A204.1 (cell line): ENCODE measurements at regions not wholly inside any gene's neighbourhood (a gene's known extent, or its start where the extent isn't known, plus 50 kb on each side); places are given as distances from the start of the nearest gene placed in this dataset.

Experiments used
- FAIRE-seq: peaks from 2 replicates; lab custom pipeline; 2012; peaks lifted over from hg19 to GRCh38; lab: Jason Lieb, UNC

GRCh38 chr2:6785493-6785892 is 80.2 kb downstream of the CMPK2 start:
- no peak for FAIRE-seq

- no peak for FAIRE-seq
These were observed 78.3 kb downstream of the CMPK2 start for GRCh38 chr2:6787376-6787775.

- no peak for FAIRE-seq
These were observed 77.1 kb downstream of the CMPK2 start for GRCh38 chr2:6788614-6789013.

GRCh38 chr2:6789559-6790138 is 76.1 kb downstream of the CMPK2 start:
- no peak for FAIRE-seq

- FAIRE-seq = no peak
These were observed 74.0 kb downstream of the CMPK2 start for GRCh38 chr2:6791682-6792081.

GRCh38 chr2:6792883-6793282 is 72.8 kb downstream of the CMPK2 start:
- FAIRE-seq = no peak

- no peak for FAIRE-seq
These were observed 72.3 kb downstream of the CMPK2 start for GRCh38 chr2:6793371-6793770.

GRCh38 chr2:6793913-6794312 is 71.8 kb downstream of the CMPK2 start:
- FAIRE-seq = no peak

GRCh38 chr2:6794448-6794847 is 71.3 kb downstream of the CMPK2 start:
- no peak for FAIRE-seq
